HG02678 (cell line): ENCODE measurements at regions not wholly inside any gene's neighbourhood (a gene's known extent, or its start where the extent isn't known, plus 50 kb on each side); places are given as distances from the start of the nearest gene placed in this dataset.

Source experiments
- ATAC-seq: cut with Tn5 transposase; IDR thresholded peaks from one replicate; pipeline ENCODE4 v1.9.1; 2021; ENCODE audit warnings: mild to moderate bottlenecking, moderate library complexity; ENCODE audit not compliant: unreplicated experiment

- no peak for ATAC-seq
Observed at GRCh38 chr2:120932881-120933280, 197.2 kb downstream of the GLI2 start.

- ATAC-seq = no peak
Observed at GRCh38 chr2:120933693-120934573, 198.3 kb downstream of the GLI2 start.

- no peak for ATAC-seq
Observed at GRCh38 chr2:120934574-120935338, 199.1 kb downstream of the GLI2 start.

GRCh38 chr2:120935339-120936313, 200.0 kb downstream of the GLI2 start:
- ATAC-seq = no peak

- ATAC-seq = no peak
Observed at GRCh38 chr2:120936476-120937334, 201.0 kb downstream of the GLI2 start.

- ATAC-seq = no peak
Observed at GRCh38 chr2:120937686-120938044, 202.0 kb downstream of the GLI2 start.

- no peak for ATAC-seq
Observed at GRCh38 chr2:120938045-120938771, 202.5 kb downstream of the GLI2 start.

GRCh38 chr2:120939595-120940318, 204.1 kb downstream of the GLI2 start:
- ATAC-seq = no peak

- ATAC-seq = no peak
Observed at GRCh38 chr2:120940319-120940696, 204.6 kb downstream of the GLI2 start.

- ATAC-seq = no peak
Observed at GRCh38 chr2:120940726-120941256, 205.1 kb downstream of the GLI2 start.

- no peak for ATAC-seq
Observed at GRCh38 chr2:120941571-120942120, 206.0 kb downstream of the GLI2 start.

GRCh38 chr2:120942658-120943057, 207.0 kb downstream of the GLI2 start:
- no peak for ATAC-seq

GRCh38 chr2:120943403-120944034, 207.9 kb downstream of the GLI2 start:
- no peak for ATAC-seq

- ATAC-seq = no peak
Observed at GRCh38 chr2:120944575-120944974, 208.9 kb downstream of the GLI2 start.

- ATAC-seq = no peak
Observed at GRCh38 chr2:120945091-120945490, 209.4 kb downstream of the GLI2 start.

GRCh38 chr2:120945832-120946499, 210.3 kb downstream of the GLI2 start:
- no peak for ATAC-seq

GRCh38 chr2:120947327-120947726, 211.7 kb downstream of the GLI2 start:
- no peak for ATAC-seq
